ENCODE measurements at regions not wholly inside any gene's neighbourhood (a gene's known extent, or its start where the extent isn't known, plus 50 kb on each side); places are given as distances from the start of the nearest gene placed in this dataset.

DNA sequence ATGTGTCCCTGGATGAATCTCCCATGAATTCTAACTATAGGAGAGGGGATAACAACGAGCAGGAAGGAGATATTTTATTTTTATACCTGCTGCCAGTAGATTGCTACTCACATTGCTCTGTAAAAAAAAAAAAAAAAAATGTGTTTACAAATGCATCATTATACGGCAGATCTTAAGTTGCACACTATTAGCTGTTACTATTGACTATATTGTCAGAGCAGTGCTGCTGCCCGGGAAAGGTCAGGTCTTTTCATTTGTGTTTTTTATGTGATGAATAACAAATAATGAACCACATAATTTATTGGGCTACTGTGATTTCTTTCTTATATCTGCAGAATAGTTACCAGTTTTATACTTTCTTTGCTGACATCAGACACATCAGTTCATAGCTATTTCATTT lies 393.3 kb downstream of the C6orf118 start:
- TF ChIP-seq ZNF274 (IDR thresholded peaks at IDR 0.05; ENCODE audit: low read depth, low read length) = no peak

DNA sequence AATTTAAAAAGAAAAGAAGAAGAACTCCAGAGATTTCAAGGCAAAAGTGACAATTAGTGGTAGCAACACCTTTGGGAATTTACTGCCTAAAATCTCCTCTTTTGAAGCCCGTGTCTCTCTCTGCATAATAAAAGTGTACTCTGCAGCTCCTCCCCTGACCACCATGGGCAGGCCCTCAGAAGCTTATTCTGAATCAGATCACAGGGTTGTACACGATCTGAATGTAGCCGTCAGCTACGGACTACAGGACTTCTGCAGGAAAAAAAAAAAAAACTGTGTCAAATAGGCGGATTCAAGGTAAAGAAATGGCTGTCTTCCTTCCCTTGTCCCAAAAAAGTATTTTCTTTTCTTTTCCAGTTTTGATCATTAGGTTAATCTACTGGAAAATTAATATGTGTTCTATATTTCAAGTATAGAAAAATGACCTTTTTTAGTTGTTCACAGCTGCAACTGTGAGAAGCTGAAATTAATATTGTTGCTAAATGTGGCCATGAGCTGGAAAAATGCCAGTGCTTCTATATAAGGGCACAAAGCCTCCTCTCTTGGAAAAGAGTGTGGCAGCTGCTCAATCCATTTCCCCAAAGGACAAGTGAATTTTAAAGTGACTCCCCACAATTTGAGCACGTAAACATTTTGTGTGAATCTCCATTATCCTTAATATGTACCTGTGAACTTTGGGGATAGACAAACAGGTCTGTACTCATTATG lies 397.4 kb downstream of the C6orf118 start:
- TF ChIP-seq ZNF274 (IDR thresholded peaks at IDR 0.05; ENCODE audit: low read depth, low read length) = no peak
- no peak overlapping the region for H3K4me3 ChIP-seq (ENCODE audit: low read length)

More for the DNA sequence above, 393.3 kb downstream of the C6orf118 start:
- no peak overlapping the region for H3K4me3 ChIP-seq (ENCODE audit: low read length)

DNA sequence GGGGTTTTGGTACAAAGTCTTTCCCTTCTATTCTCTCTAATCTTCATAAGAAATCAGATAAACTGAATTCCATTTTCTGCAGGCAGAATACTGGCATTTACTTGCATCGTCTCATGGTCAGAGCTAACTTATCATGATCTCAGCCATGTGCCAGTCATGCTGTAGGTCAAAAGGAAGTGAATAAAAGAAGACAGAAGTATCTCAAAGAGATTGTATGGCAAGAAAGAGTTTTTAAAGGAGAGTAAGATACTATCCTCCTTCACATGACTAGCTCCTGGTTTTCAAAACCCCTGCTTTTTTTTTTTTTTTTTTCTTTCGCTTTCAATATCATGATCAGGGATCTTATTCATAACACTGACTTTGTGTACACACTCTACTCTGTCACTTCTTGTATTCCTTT lies 398.3 kb downstream of the C6orf118 start:
- H3K4me3 ChIP-seq (ENCODE audit: low read length) = no peak overlapping the region

DNA sequence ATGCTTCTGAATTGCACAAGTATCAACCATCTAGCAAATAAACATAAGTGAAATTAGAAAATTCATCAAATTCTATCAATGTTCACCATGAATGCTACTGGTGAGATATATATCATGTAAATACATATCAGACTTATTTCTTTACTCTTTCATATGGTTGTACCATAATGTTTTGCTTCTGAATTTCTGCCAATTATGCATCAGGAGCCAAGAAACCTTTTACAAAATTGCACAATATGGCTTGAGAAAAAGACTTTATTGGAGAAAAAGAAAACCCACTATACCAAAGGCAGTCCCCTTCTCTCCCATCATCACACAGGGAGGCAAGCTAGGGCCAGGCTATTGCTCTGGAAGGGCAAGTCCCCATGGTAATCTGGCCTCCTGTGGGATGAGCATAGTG lies 402.6 kb downstream of the C6orf118 start:
- no peak for TF ChIP-seq ZNF274 (IDR thresholded peaks at IDR 0.05; ENCODE audit: low read depth, low read length)

More for the DNA sequence above, 398.3 kb downstream of the C6orf118 start:
- no peak for TF ChIP-seq ZNF274 (IDR thresholded peaks at IDR 0.05; ENCODE audit: low read depth, low read length)

DNA sequence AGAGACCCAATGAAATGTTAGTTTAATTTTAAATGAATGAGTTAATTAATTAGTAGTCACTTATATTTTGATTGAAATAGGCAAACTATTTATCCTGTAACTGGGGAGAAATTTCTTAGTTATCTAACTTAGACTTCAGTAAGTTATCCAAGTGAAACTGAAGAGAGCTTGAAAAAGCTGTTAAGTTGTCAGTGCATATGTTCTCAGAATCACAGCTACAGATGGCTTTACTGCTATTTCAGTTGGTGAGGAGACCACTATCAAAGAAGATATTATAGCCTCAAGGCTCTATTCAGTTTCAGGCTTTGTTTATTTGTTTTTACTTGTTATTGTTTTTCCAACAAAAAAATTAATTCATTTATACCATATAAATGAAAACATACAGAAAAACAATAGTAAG lies 404.1 kb downstream of the C6orf118 start:
- no peak overlapping the region for H3K4me3 ChIP-seq (ENCODE audit: low read length)
- TF ChIP-seq ZNF274 (IDR thresholded peaks at IDR 0.05; ENCODE audit: low read depth, low read length) = no peak

More for the DNA sequence above, 402.6 kb downstream of the C6orf118 start:
- H3K4me3 ChIP-seq (ENCODE audit: low read length) = no peak overlapping the region

DNA sequence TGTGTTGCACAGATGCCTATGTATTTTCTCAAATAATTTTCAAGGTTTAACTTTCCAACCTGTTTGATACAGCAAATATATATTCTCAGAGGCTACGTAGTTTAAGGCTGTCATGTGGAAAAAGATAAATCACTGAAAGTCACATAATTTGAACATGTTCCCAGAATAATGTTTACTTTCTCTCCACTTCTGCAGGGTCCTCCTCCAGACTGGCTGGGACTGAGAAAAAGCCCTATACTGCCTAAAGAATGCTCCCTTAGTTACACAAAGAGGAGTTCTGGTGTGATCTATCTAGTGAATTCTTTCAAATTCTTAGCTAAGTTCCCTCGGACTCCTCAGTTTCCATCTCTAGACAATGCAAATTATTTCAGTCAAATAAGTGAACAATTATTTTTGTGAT lies 411.0 kb downstream of the C6orf118 start:
- H3K4me3 ChIP-seq (ENCODE audit: low read length) = no peak overlapping the region
- no peak for TF ChIP-seq ZNF274 (IDR thresholded peaks at IDR 0.05; ENCODE audit: low read depth, low read length)

DNA sequence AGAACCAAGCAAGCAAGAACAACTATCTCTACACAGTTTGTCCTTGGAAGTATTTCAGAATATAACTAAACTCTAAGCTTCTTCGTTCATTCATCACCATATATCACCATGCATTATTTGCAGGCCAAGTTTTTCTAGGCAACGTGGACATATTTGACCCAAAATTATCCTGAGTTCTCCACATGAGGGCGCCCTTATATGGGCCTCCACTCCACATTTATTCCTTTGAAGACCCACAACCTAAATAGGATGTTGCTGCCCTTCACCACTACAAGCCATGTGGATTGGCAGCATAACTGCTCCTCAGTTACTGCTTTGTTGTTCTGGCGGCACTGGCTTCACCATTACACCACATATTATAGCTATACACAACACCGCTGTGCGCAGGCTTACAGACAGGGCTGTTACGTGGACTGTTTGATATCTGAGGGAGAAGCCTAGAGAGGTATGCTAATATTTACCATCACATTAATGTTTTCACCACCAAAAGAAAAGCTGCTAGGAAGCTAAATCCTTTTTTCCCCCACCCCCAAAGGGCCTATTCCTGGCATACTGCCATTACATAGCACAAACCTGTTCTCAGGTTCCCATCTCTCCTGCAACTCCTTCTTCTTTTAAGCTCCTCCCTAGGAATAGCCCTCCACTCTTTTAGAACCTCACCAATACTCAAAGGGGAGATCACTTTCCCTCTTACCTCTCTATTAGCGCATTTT lies 411.7 kb downstream of the C6orf118 start:
- TF ChIP-seq ZNF274 (IDR thresholded peaks at IDR 0.05; ENCODE audit: low read depth, low read length) = no peak
- H3K4me3 ChIP-seq (ENCODE audit: low read length) = no peak overlapping the region

DNA sequence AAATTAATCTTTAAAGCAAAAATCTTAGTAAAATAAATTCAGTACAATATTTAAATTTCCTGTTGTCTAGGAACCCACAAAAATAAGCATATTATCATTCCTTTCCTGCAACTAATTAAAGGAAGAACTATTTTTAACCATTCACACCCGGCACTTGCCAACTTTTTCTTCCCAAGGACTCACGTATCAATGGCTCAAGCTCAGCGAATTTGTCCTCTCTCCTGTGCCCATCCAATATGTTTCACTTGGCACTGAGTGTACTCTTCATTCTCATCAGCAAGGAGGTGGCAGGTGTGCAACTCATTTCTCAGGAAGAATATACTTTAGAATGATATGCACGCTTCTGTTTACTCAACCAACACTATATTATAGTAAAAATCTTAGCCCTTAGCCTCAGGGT lies 419.4 kb downstream of the C6orf118 start:
- no peak for TF ChIP-seq ZNF274 (IDR thresholded peaks at IDR 0.05; ENCODE audit: low read depth, low read length)
- no peak overlapping the region for H3K4me3 ChIP-seq (ENCODE audit: low read length)

DNA sequence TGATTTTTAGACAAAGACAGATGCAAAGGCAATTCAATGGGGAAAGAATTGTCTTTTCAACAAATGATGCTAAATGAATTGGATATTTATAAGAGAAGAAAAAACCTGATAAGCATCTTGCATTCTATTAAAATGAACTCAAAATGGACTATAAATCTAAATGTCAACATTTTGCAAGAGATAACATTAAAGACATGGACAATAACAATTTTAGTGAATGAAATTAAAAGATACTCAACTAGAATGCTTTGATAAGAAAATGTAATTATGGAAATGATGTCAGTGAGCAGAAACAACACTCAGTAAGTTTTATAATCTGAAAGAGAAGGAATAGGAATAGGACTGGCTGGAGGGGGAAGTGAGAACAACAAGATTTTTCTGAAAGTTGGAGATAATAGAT lies 421.7 kb downstream of the C6orf118 start:
- H3K4me3 ChIP-seq (ENCODE audit: low read length) = no peak overlapping the region
- no peak for TF ChIP-seq ZNF274 (IDR thresholded peaks at IDR 0.05; ENCODE audit: low read depth, low read length)

DNA sequence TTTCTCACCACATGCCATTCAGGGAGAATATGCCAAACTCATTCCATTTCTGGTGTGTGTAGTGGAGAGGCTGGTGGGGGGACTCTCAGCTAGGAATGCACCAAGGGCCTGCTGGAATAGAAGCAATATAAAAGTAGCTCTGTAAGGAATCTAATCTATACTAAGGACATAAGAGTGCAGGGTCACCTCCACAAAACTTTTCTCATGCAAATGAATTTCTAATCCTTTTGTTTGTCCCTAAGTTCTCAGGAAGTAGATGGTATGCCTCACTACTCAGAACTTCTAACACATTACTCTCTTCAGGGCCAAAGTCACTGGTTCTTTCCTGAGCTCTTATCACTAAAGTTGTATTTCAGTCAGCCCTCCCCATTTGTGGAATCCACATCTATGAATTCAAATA lies 427.2 kb downstream of the C6orf118 start:
- no peak for TF ChIP-seq ZNF274 (IDR thresholded peaks at IDR 0.05; ENCODE audit: low read depth, low read length)
- H3K4me3 ChIP-seq (ENCODE audit: low read length) = no peak overlapping the region

DNA sequence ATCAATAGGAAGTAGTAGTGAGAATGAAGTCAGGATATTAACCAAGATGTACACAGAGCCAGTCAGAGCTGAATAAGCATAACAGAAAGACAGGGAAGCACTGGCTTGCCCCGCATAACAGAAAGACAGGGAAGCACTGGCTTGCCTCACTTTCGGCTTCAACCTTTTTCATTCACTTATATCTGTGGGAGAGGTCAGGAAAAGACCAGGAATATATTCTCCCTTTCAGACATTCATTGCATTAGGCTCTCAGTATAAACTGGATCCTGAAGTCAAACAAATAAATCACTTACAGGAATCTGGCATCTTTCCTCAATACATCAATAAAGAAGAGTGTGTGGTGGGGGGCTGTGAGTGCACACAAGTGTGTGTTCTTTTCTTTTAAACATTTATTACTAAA lies 437.6 kb downstream of the C6orf118 start:
- no peak overlapping the region for H3K4me3 ChIP-seq (ENCODE audit: low read length)
- TF ChIP-seq ZNF274 (IDR thresholded peaks at IDR 0.05; ENCODE audit: low read depth, low read length) = no peak

DNA sequence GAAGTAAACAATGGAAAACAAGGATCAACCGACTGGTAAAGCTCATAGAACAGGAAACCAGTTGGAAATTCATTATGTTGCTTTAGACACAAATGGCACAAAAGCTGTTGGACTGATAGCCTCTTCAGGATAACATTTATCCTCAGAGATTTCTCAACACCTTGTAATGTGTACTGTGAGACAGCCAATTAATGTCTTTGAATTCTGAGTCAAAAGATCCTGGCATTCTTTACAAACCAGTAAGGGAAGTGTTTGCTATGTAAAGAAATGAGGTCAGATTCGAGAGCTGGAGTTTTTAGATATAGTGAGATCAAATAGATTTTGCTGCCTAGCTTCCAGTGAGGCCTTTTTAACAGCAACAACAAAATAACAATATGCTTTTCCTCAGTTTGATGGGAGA lies 439.2 kb downstream of the C6orf118 start:
- no peak for TF ChIP-seq ZNF274 (IDR thresholded peaks at IDR 0.05; ENCODE audit: low read depth, low read length)
- H3K4me3 ChIP-seq (ENCODE audit: low read length) = no peak overlapping the region

DNA sequence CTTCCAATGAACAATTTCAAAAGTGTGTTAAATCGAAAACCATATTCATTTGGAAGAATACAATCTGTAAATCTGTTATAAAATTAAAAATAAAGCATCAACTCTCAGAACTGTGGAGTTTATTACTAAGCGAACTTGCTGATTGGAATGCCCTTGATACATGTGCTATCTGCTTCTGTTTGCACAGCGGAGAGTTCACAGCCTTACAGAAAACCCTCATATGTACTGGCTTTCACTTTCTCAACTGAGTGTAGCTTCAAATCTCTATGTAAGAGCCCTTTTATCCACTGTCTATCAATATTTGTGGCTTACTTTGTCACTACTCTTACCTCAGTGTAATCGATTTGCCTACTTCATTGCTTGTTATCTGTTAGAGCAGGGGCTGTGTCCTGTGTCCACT lies 447.4 kb downstream of the C6orf118 start:
- no peak overlapping the region for H3K4me3 ChIP-seq (ENCODE audit: low read length)
- no peak for TF ChIP-seq ZNF274 (IDR thresholded peaks at IDR 0.05; ENCODE audit: low read depth, low read length)

DNA sequence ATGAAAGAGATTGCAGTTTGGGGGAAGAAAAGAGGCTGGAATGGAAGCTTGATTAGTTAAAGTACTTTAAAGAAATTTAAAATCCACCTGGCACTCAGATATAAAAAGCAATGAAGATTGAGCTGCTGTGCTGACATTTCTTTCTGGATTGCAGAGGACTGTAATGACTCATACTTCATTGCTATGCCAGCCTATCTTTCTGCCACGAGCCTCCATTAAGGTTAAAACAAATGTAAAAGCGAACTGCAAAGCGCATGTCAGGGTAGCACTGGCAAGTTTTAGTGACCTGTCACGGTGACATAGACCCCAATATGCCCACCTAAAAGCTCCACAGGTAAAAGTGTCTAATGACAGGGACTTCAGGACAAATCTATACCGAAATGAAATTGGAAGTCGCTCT lies 449.6 kb downstream of the C6orf118 start:
- TF ChIP-seq ZNF274 (IDR thresholded peaks at IDR 0.05; ENCODE audit: low read depth, low read length) = no peak
- no peak overlapping the region for H3K4me3 ChIP-seq (ENCODE audit: low read length)

DNA sequence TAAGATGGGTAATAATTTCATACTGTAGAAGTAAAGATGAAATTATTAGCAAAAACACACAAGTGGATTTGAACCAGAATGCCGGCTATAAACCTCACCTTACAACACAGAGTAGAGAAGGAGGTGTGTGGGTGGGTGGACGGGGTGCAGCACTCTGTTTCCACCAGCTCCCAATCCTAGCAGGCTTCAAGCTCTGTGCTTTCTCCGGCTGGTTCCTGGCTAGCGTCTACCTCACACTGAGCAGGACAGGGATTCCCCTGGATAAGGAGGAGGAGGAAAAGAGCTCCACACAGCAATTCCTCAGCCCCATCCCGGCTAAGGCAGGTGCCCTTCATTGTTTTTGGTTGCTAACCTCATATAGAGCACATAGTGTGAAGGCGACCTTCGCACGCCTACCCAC lies 453.3 kb downstream of the C6orf118 start:
- no peak overlapping the region for H3K4me3 ChIP-seq (ENCODE audit: low read length)
- TF ChIP-seq ZNF274 (IDR thresholded peaks at IDR 0.05; ENCODE audit: low read depth, low read length) = no peak
